ENCODE measurements at regions not wholly inside any gene's neighbourhood (a gene's known extent, or its start where the extent isn't known, plus 50 kb on each side); places are given as distances from the start of the nearest gene placed in this dataset.
"Not testable (repeated sequence)": the region's sequence is repeated elsewhere in the genome, so short reads cannot be mapped to it uniquely, and the experiment has no call there.

DNA sequence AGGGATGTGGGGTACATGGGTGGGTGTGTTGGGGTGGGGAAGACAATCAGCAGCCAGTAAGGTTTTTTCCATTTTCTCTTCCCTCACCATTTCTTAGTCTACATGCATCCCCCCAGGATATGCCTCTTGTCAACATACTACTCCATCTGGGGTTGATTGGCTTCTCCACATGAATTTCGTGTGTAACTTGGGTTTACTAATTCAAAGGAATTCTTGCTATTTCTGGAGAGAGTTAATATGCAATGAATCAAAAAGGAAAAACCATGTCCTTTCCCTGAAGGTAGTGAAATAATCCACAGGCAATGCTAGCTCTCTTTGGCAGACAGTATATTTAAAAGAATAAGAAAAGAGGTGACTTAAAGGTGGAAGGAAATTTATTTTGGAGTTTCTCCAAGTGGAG, 198.4 kb downstream of the EBLN2 start:
- WGBS = 22% methylated on average over 1 of the region's 1 CpG
- no peak for TF ChIP-seq POLR2A (IDR thresholded peaks at IDR 0.05; ENCODE audit: low read depth)
- no peak for TF ChIP-seq EP300 (IDR thresholded peaks at IDR 0.05)
- TF ChIP-seq, protein P1, sequence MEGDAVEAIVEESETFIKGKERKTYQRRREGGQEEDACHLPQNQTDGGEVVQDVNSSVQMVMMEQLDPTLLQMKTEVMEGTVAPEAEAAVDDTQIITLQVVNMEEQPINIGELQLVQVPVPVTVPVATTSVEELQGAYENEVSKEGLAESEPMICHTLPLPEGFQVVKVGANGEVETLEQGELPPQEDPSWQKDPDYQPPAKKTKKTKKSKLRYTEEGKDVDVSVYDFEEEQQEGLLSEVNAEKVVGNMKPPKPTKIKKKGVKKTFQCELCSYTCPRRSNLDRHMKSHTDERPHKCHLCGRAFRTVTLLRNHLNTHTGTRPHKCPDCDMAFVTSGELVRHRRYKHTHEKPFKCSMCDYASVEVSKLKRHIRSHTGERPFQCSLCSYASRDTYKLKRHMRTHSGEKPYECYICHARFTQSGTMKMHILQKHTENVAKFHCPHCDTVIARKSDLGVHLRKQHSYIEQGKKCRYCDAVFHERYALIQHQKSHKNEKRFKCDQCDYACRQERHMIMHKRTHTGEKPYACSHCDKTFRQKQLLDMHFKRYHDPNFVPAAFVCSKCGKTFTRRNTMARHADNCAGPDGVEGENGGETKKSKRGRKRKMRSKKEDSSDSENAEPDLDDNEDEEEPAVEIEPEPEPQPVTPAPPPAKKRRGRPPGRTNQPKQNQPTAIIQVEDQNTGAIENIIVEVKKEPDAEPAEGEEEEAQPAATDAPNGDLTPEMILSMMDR (IDR thresholded peaks at IDR 0.05) = no peak
- TF ChIP-seq POLR2AphosphoS5 (IDR thresholded peaks at IDR 0.05) = no peak
- intact Hi-C loops (cut with DNase I) = no loop called here
- Histone ChIP-seq H3K4me1 (no peaks in the 10 kb centered on the region), H3K27me3 (no peaks in the 10 kb centered on the region), H3K9me3 (no peaks in the 10 kb centered on the region), H3K27ac (replicated peaks in 1 of 4) (no peak overlapping the region), H3K4me3 (no peak overlapping the region), H3K36me3 (no peaks in the 10 kb centered on the region)
- DNase-seq (ENCODE audit: extremely low spot score) = no peak

DNA sequence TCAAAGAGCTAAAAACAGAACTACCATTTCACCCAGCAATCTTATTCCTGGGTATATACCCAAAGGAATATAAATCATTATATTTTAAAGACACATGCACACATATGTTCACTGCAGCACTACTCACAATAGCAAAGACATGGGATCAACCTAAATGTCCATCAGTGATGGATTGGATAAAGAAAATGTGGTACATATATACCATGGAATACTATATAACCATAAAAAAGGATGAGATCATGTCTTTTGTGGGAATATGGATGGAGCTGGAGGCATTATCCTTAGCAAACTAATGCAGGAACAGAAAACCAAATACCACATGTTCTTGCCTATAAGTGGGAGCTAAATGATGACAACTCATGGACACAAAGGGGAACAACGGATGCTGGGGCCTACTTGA, 205.1 kb downstream of the EBLN2 start:
- H3K4me3 ChIP-seq; H3K9me3 ChIP-seq; H3K27ac ChIP-seq (replicated peaks in 1 of 4); H3K27me3 ChIP-seq; intact Hi-C loops (cut with DNase I); H3K36me3 ChIP-seq; H3K4me1 ChIP-seq; DNase-seq (ENCODE audit: extremely low spot score): not testable (repeated sequence)
- WGBS = 96% methylated on average over 1 of the region's 1 CpG

DNA sequence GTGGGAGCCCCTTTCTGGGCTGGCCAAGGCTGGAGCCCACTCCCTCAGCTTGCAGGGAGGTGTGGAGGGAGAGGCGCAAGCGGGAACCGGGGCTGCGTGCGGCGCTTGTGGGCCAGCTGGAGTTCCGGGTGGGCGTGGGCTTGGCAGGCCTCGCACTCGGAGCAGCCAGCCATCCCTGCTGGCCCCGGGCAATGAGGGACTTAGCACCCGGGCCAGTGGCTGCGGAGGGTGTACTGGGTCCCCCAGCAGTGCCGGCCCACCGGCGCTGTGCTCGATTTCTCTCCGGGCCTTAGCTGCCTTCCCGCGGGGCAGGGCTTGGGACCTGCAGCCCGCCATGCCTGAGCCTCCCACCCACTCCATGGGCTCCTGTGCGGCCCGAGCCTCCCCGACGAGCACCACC, 207.7 kb downstream of the EBLN2 start:
- H3K36me3 ChIP-seq; DNase-seq (ENCODE audit: extremely low spot score); H3K27ac ChIP-seq (replicated peaks in 1 of 4); H3K4me3 ChIP-seq; H3K4me1 ChIP-seq; intact Hi-C loops (cut with DNase I); H3K27me3 ChIP-seq; H3K9me3 ChIP-seq: not testable (repeated sequence)
- WGBS = 100% methylated on average over 4 of the region's 25 CpGs

DNA sequence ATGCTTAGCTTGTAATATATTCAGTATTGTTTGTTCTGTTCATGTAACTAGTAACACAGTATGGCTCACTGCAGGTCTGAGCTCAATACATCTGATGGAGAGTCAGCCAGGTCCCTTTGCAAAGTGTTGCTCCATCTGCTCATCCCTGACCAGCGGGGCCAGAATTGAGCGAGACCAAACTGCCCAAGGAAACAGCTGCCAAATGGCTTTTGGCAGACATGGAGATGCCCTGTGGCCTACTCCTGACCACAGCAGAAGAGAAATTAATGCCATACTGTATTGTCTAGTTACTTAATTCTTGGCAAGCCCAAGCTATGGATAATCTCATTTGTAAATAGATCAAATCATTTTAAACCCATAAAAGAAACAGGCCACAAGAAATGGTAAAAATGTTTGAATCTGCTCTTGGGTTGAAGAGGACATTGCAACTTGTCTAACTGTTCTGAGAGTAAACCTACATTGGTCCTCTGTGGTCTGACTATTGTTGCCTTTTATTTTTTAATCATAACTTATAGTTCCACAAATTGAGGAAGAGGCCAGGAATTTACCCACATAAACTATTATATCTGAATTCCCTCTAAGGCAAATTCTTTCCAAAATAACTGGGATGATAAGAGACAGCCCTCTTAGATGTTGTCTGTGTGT, 209.5 kb downstream of the EBLN2 start:
- H3K36me3 ChIP-seq = no peaks in the 10 kb centered on the region
- WGBS = 70% methylated on average over 2 of the region's 2 CpGs
- H3K4me1 ChIP-seq = no peaks in the 10 kb centered on the region
- no peaks in the 10 kb centered on the region for H3K27me3 ChIP-seq
- no peak overlapping the region for H3K27ac ChIP-seq (replicated peaks in 1 of 4)
- no peak overlapping the region for H3K4me3 ChIP-seq
- H3K9me3 ChIP-seq = no peaks in the 10 kb centered on the region
- TF ChIP-seq EP300 (IDR thresholded peaks at IDR 0.05) (no peak), POLR2AphosphoS5 (IDR thresholded peaks at IDR 0.05) (no peak), POLR2A (IDR thresholded peaks at IDR 0.05; ENCODE audit: low read depth) (no peak)
- TF ChIP-seq, protein P1 (IDR thresholded peaks at IDR 0.05) = no peak
- DNase-seq (ENCODE audit: extremely low spot score) = no peak
- intact Hi-C loops (cut with DNase I) = no loop called here

DNA sequence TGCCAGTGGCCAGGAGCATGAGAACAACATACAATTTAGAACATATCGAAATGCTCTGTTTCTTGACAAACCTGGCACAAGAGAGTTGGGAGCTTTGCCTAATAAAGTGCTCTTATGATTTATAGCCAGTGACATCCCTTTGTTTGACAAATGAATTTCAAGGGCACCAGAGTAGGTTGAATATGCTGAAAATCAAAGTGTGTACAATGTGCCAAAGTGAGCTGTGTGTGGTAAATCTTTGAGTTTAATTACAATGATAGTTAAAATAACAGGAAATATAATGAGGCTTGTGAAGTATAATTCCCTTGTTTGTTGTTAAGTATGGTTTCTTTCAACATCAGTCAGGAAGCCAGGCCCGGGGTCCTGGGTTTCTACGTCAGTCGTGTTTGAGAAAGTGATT, 211.9 kb downstream of the EBLN2 start:
- no peak for DNase-seq (ENCODE audit: extremely low spot score)
- Histone ChIP-seq H3K36me3 (no peaks in the 10 kb centered on the region), H3K27ac (replicated peaks in 1 of 4) (no peak overlapping the region), H3K4me1 (no peaks in the 10 kb centered on the region), H3K9me3 (no peaks in the 10 kb centered on the region), H3K27me3 (no peaks in the 10 kb centered on the region), H3K4me3 (no peak overlapping the region)
- intact Hi-C loops (cut with DNase I) = no loop called here
- TF ChIP-seq EP300 (IDR thresholded peaks at IDR 0.05) (no peak), POLR2AphosphoS5 (IDR thresholded peaks at IDR 0.05) (no peak), POLR2A (IDR thresholded peaks at IDR 0.05; ENCODE audit: low read depth) (no peak)
- TF ChIP-seq, protein P1 (IDR thresholded peaks at IDR 0.05) = no peak
- WGBS = 85% methylated on average over 4 of the region's 4 CpGs

DNA sequence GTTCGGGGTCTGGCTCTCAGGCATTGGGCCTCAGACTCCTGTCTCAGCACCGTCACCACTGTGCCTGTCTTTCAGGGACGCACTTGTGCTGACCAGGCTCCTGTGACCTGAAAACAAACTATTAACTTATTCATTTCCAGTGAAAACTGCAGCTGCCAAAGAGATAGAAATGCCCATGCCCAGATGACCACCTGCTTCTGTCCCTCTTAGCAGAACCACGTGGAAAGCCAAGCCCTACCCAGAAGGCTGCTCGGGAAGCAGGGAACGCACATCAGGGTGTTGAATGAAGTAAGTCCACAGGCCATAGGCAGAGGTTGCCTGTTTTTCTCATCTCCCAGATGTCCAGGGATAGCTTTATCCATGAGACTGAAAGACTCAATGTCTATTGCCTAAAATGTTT, 219.3 kb downstream of the EBLN2 start:
- H3K9me3 ChIP-seq = no peaks in the 10 kb centered on the region
- H3K27ac ChIP-seq (replicated peaks in 1 of 4) = no peak overlapping the region
- no peak for DNase-seq (ENCODE audit: extremely low spot score)
- no peaks in the 10 kb centered on the region for H3K27me3 ChIP-seq
- TF ChIP-seq POLR2A (IDR thresholded peaks at IDR 0.05; ENCODE audit: low read depth) (no peak), EP300 (IDR thresholded peaks at IDR 0.05) (no peak), POLR2AphosphoS5 (IDR thresholded peaks at IDR 0.05) (no peak)
- TF ChIP-seq, protein P1 (IDR thresholded peaks at IDR 0.05) = no peak
- no peaks in the 10 kb centered on the region for H3K4me1 ChIP-seq
- WGBS = 75% methylated on average over 6 of the region's 6 CpGs
- H3K36me3 ChIP-seq = no peaks in the 10 kb centered on the region
- no peak overlapping the region for H3K4me3 ChIP-seq
- intact Hi-C loops (cut with DNase I) = no loop called here
